CD4-positive, alpha-beta T cell treated with Interleukin-15 for 1 hour (primary cell): ENCODE measurements at regions not wholly inside any gene's neighbourhood (a gene's known extent, or its start where the extent isn't known, plus 50 kb on each side); places are given as distances from the start of the nearest gene placed in this dataset.
"Not testable (repeated sequence)": the region's sequence is repeated elsewhere in the genome, so short reads cannot be mapped to it uniquely, and the experiment has no call there.

Source experiments
- DNase-seq: peaks from one replicate; pipeline ENCODE4 v3.0.0-alpha.2; 2020

DNA sequence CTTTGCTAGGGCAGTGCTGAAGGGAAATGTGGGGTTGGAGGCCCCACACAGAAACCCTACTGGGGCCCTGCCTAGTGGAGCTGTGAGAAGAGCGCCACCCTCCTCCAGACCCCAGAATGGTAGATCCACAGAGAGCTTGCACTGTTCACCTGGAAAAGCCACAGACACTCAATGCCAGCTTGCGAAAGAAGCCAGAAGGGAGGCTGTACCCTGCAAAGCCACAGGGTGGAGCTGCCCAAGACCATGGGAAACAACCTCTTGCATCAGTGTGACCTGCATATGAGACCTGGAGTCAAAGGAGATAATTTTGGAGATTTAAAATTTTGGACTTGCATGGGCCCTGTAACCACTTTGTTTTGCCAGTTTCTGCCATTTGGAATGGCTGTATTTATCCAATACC is 615.4 kb upstream of the MIR17HG start:
- no peak for DNase-seq

DNA sequence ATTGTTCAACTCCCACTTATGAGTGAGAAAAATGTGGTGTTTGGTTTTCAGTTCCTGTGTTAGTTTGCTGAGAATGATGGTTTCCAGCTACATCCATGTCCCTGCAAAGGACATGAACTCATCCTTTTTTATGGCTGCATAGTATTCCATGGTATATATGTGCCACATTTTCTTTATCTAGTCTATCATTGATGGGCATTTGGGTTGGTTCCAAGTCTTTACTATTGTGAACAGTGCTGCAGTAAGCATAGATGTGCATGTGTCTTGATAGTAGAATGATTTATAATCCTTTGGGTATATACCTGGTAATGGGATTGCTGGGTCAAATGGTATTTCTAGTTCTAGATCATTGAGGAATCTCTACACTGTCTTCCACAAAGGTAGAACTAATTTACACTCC is 613.0 kb upstream of the MIR17HG start:
- not testable (repeated sequence) for DNase-seq

DNA sequence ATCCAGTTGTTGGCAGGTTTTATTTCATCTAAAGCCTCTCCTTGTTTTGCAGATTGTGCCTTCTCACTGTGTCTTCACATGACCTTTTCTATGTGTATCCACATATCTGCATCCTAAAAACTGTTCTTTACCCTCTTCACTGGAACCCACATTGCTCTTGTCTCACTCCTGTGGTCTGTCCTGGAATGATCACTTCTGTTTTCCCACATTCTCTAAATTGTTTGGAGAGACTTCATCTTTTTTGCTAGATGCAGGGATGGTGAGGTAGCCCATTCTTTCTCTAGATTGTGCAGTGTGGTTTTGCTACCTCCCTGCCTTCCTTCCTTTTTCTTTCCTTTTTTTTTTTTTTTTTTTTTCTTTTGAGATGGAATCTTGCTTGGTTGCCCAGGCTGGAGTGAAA is 608.6 kb upstream of the MIR17HG start:
- no peak for DNase-seq

DNA sequence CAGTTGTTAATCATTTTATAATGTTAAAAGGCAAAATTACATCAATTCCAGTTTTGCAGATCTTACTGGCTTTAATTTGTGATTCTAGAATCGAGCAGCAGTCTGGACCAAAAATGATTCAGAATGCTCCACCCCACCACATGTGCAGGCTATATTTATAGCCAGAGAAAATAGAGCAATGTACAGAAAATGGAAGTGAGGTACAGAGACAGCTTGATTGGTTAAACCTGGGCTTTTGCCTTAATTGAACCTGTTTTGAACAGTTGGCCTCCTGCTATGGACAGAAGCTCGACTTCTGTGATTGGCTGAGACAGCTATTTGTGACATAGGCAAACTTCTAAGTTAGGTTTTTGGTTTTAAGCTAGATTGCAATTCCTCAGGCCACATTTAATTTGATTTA is 607.4 kb upstream of the MIR17HG start:
- no peak for DNase-seq

DNA sequence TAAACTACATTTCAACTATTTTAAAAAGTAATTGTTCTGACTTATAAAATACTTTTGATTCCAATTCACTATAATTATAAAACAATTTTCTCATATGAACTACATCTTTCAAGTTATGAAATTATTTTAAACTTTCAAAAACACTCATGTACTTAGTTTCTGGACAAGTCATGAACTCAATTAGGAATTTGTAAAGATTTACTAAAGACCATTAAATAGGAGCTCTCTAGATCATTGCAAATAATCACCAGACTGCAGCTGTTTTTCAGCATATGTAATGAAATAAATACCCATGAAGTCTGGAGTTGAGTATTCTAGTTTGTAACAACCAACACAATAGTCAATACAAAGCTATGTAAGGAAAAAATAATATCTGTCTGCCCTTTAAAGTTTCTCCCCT is 605.1 kb upstream of the MIR17HG start:
- no peak for DNase-seq

GRCh38 chr13:90746230-90746629 is 601.3 kb upstream of the MIR17HG start:
- no peak for DNase-seq

GRCh38 chr13:90750021-90750420 is 597.5 kb upstream of the MIR17HG start:
- no peak for DNase-seq

DNA sequence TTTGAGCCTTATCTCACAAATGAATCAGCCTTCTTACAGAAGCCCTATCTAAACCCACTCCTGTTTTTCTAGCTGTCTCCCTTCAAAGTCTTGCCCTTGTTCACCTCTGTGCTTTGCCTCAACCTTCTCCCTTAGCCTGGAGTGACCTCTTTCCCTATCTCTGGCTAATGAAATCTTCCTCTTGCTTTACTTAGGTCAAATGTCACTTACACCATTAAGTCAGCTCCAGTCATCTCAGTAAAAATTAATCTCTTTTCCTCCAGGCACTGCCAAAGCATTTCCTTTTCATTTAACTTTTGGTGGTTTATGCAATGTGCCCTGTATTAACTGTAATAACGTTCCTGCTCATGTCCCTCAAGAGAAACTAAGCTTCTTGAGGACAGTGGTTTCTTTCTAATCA is 596.5 kb upstream of the MIR17HG start:
- no peak for DNase-seq

- no peak for DNase-seq
Observed at GRCh38 chr13:90752070-90752469, 595.4 kb upstream of the MIR17HG start.

DNA sequence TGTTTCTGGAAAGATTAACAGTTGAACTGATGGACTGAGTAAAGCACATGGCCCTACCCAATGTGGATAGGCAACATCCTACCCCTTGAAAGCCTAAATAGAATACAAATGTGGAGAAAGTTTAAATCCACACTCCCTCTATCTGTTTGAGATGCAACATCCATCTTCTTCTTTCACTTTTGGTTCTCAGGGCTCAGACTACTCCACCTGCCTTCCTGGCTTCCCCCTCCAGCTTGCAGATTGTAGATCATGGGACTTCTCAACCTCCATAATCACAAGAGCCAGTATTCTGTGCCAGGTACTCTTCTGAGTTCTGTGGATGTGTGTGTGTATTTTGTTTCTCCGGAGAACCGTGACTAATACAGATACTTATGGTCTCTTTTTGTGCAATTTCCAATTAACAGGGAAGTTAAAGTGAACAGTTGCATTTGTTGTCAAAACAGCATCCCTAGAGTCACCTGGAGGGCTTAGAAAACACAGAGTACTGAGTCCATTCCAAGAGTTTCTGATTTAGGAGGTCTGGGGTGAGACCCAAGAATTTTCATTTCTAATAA is 590.3 kb upstream of the MIR17HG start:
- no peak for DNase-seq

DNA sequence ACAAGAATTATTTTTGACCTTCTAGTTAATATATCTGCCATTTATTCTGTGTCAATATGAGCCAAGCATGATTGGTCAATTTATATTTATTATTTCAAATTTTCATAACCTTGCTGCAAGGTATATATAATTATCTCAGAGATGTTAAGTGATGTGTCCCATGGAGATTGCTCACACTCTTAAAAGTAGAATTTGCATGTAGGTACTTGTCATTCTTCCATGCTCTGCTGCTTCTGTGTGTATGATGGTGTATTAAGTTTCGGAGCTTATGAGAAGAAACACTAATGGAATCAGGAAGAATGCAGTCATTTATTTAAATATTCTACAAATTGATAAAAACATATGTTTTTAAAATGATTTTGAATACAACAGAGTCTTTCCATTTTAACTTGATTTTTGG is 586.8 kb upstream of the MIR17HG start:
- no peak for DNase-seq

DNA sequence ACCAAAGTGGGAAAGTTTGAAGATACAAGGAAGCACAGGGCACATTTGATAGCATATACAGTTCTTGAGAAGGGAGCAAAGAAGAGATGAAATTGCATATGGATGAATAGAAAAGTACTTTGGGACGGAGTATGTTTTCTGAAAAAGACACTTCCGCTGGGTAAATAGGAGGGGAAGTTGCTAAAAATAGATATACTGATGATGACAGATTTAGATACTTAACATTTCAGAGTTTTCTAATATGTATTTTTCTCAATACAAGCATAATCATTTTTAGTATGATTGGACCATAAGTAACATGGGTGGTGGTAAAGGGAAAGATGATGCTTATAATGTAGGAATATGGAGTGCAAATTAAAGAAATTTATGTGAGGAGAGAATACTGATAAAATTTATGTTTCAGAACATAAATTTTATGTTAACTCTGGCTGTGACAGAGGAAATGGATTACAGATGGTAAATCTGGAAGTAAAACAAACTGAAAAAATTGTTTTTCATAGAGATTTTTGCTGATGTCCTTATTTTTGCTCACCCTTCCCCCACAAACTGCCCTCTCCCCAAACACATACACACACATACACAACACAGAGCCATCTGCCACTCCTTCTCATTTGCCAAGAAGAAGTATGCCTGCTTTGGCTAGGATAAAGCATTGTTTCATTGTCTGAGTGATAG is 583.9 kb upstream of the MIR17HG start:
- no peak for DNase-seq

- no peak for DNase-seq
Observed at GRCh38 chr13:90766386-90766902, 581.0 kb upstream of the MIR17HG start.

- DNase-seq = no peak
Observed at GRCh38 chr13:90768116-90768515, 579.4 kb upstream of the MIR17HG start.

GRCh38 chr13:90769387-90769786 is 578.1 kb upstream of the MIR17HG start:
- no peak for DNase-seq

- no peak for DNase-seq
Observed at GRCh38 chr13:90770334-90770733, 577.2 kb upstream of the MIR17HG start.

GRCh38 chr13:90773681-90774080 is 573.8 kb upstream of the MIR17HG start:
- no peak for DNase-seq

- no peak for DNase-seq
Observed at GRCh38 chr13:90776051-90776748, 571.3 kb upstream of the MIR17HG start.

GRCh38 chr13:90783273-90783672 is 564.2 kb upstream of the MIR17HG start:
- DNase-seq = no peak

DNA sequence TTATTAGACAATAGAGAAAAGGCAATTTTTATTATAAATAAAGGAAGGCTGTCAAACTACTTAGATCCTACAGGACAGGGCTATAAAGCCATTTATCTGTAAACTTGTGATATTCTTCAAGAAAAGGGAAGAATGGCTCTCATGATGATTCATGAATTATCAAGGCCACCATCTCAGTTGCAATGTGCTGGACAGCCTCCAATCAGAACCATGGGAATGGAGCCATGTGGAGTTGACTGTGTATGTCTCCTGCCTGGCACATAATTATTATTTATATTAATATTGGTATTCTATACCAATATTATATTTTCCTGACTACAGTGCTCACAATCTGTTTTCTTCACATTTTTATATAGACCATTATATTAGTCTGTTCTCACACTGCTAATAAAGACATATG is 560.5 kb upstream of the MIR17HG start:
- no peak for DNase-seq

- no peak for DNase-seq
Observed at GRCh38 chr13:90792335-90792734, 555.2 kb upstream of the MIR17HG start.

DNA sequence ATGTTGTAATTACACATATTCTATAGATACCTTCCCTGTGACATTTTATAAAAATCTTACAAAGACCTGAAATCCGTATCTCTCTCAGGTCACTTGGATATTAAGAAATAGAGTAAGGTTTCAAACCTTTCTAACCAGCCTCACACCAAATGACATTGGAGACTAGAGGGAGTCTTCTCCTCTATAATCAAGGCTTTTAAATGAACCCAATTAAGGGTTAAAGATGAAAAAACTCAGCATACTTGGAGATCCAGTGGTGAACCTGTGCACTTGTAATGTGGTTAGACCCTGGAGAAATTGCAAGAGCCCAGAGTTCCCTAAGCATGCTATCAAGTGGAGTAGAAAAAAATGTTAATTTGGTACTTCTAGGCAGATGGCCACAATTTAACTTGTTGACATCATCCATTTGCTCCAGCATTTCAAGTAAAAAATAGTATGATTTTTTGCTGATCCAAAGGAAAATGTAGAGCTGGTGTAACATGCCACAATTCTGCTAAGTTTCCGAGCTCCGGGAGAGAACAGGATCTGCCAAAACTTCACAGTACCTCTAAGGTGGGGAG is 554.1 kb upstream of the MIR17HG start:
- DNase-seq = no peak

DNA sequence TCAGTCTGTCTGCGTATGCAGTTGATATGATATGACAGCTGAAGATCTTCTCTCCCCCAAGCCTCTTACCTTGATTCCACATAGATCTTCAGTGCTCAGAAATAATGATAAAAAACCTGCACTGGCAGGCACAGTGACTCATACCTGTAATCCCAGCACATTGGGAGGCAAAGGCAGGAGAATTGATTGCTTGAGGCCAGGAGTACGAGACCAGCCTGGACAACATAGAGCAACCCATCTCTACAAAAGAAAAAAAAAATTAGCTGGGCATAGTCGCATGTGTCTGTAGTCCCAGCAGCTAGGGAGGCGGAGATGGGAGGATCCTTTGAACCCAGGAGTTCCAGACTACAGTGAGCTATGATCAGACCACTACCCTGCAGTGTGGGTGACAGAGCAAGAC is 551.0 kb upstream of the MIR17HG start:
- DNase-seq = no peak

DNA sequence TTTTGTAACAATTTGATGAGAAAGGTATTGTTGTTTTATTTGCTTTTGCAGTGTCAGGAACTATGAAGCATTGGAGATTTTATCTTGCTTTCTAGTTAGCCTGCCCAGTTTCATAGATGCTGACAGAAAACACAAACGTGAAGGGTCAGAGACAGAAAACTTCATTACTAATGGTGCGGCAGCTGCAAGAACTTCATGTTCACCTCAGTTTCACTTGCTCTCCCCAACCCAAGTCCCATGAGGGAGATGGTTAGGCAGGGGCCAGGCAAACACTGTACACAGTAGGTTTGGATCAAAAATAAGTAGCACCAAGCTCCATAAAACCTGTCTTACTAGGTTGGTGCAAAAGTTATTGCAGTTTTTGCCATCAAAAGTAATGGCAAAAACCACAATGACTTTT is 550.2 kb upstream of the MIR17HG start:
- no peak for DNase-seq
